ENCODE measurements at regions not wholly inside any gene's neighbourhood (a gene's known extent, or its start where the extent isn't known, plus 50 kb on each side); places are given as distances from the start of the nearest gene placed in this dataset.
"Not testable (repeated sequence)": the region's sequence is repeated elsewhere in the genome, so short reads cannot be mapped to it uniquely, and the experiment has no call there.

- no peak for DNase-seq (ENCODE audit: low read depth in 2 of 3, low spot score in 1 of 3)
Measured at GRCh38 chr16:75836347-75837010, 110.2 kb upstream of the CPHXL start.

GRCh38 chr16:75837264-75837663, 111.0 kb upstream of the CPHXL start:
- DNase-seq (ENCODE audit: low read depth in 2 of 3, low spot score in 1 of 3), result no peak

- DNase-seq (ENCODE audit: low read depth in 2 of 3, low spot score in 1 of 3), result no peak
Measured at GRCh38 chr16:75837681-75838080, 111.4 kb upstream of the CPHXL start.

- no peak for DNase-seq (ENCODE audit: low read depth in 2 of 3, low spot score in 1 of 3)
Measured at GRCh38 chr16:75841517-75841916, 115.2 kb upstream of the CPHXL start.

- no peak for DNase-seq (ENCODE audit: low read depth in 2 of 3, low spot score in 1 of 3)
Measured at GRCh38 chr16:75847172-75847571, 120.9 kb upstream of the CPHXL start.

GRCh38 chr16:75854152-75854551, 127.9 kb upstream of the CPHXL start:
- no peak for DNase-seq (ENCODE audit: low read depth in 2 of 3, low spot score in 1 of 3)

- DNase-seq (ENCODE audit: low read depth in 2 of 3, low spot score in 1 of 3), result no peak
Measured at GRCh38 chr16:75860326-75861053, 134.2 kb upstream of the CPHXL start.

- DNase-seq (ENCODE audit: low read depth in 2 of 3, low spot score in 1 of 3), result no peak
Measured at GRCh38 chr16:75861311-75862097, 135.2 kb upstream of the CPHXL start.

- no peak for DNase-seq (ENCODE audit: low read depth in 2 of 3, low spot score in 1 of 3)
Measured at GRCh38 chr16:75862098-75862386, 135.8 kb upstream of the CPHXL start.

- no peak for DNase-seq (ENCODE audit: low read depth in 2 of 3, low spot score in 1 of 3)
Measured at GRCh38 chr16:75864243-75864642, 138.0 kb upstream of the CPHXL start.

GRCh38 chr16:75865736-75866135, 139.4 kb upstream of the CPHXL start:
- no peak for DNase-seq (ENCODE audit: low read depth in 2 of 3, low spot score in 1 of 3)

- DNase-seq (ENCODE audit: low read depth in 2 of 3, low spot score in 1 of 3), result no peak
Measured at GRCh38 chr16:75868636-75869632, 142.6 kb upstream of the CPHXL start.

- DNase-seq (ENCODE audit: low read depth in 2 of 3, low spot score in 1 of 3), result not testable (repeated sequence)
Measured at GRCh38 chr16:75881280-75881679, 155.0 kb upstream of the CPHXL start.

GRCh38 chr16:75899163-75899562, 172.9 kb upstream of the CPHXL start:
- DNase-seq (ENCODE audit: low read depth in 2 of 3, low spot score in 1 of 3), result no peak

- DNase-seq (ENCODE audit: low read depth in 2 of 3, low spot score in 1 of 3), result no peak
Measured at GRCh38 chr16:75908331-75909117, 182.2 kb upstream of the CPHXL start.

- DNase-seq (ENCODE audit: low read depth in 2 of 3, low spot score in 1 of 3), result no peak
Measured at GRCh38 chr16:75909746-75910145, 183.5 kb upstream of the CPHXL start.

GRCh38 chr16:75911896-75912295, 185.6 kb upstream of the CPHXL start:
- no peak for DNase-seq (ENCODE audit: low read depth in 2 of 3, low spot score in 1 of 3)

GRCh38 chr16:75913958-75914357, 187.7 kb upstream of the CPHXL start:
- no peak for DNase-seq (ENCODE audit: low read depth in 2 of 3, low spot score in 1 of 3)

GRCh38 chr16:75916451-75916850, 190.2 kb upstream of the CPHXL start:
- no peak for DNase-seq (ENCODE audit: low read depth in 2 of 3, low spot score in 1 of 3)

GRCh38 chr16:75918109-75918508, 191.8 kb upstream of the CPHXL start:
- no peak for DNase-seq (ENCODE audit: low read depth in 2 of 3, low spot score in 1 of 3)
